HG03039 (cell line): ENCODE measurements at regions not wholly inside any gene's neighbourhood (a gene's known extent, or its start where the extent isn't known, plus 50 kb on each side); places are given as distances from the start of the nearest gene placed in this dataset.

Experiments used
- ATAC-seq: cut with Tn5 transposase; IDR thresholded peaks from one replicate; pipeline ENCODE4 v1.9.1; 2021; ENCODE audit warnings: mild to moderate bottlenecking, moderate library complexity; ENCODE audit not compliant: unreplicated experiment

- ATAC-seq: no peak
Observed at GRCh38 chr9:113695901-113696300, 180.2 kb upstream of the ZNF618 start.

DNA sequence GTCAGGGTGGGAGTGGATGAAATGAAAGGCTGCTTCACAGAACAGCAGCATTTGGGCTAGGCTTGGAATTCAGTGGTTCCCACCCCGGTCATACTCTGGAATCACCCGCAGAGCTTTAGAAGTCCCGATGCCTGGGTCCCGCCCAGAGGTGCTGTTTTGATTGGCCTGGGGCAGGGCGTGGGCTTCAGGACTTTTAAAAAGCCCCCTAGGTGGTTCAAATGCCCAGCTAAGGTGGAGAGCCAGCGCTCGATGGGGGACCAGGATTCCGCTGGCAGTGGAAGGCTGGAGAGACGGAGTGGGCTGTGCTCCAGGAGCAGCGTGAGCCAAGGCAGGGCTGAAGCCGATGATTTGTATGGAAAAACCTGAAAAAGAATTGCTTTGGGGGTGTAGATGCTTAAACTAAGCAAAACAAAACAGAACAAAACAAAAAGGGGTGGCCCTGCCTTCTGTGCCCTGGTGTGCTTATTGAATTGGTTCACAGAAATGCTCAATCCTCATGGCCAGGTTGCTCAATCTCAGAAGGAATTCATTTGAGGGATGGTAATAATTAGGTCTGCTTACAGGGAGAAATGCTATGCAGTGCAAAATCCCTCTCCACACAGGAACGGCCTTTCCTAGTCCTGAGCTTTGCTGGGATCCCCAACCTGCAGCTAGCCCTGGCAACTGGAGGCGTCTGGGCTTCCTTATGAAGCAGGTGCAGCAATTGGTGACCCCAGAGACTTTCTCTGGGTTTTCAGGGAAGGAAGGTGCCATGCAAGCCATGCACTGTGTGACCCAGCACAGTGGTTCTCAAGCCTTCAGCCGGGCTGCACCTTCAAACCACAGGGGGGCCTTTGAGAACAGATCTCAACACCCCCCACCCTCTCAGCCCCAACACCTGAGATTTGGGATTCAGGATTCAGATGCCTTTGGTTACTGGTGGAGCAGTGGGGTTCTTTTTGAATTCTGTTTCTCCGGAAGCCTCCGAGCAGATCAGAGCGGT is 174.0 kb upstream of the ZNF618 start:
- no peak for ATAC-seq

DNA sequence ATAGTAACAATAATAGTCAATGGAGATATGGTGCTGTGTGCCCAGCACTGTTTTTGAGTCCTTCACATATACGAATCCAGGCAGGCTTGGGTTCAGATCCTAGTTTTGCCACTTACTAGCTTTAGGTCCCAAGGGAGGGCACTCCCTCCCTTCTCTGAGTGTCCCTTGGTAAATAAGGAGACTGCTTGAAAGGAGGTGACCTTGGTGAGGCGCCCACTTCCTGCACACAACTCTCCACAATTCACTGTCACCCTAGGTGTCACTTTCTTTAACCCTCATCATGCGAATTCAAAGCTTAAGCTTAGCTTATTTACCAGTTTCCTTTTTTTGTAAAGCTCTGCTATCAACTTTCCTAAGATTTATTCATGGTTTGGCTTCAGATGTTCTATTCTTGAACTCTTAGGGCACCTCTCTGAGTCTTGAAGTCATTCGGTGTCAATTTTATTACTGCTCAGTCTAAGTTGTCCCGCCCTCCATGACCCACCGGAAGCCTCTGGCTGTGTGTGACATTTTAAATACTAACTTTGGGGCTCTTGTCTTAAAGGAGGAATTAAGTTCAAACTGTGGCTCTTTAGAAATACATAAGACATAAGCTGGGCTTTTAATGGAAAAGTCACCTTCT is 170.7 kb upstream of the ZNF618 start:
- no peak for ATAC-seq

- no peak for ATAC-seq
Observed at GRCh38 chr9:113705928-113706519, 170.1 kb upstream of the ZNF618 start.

DNA sequence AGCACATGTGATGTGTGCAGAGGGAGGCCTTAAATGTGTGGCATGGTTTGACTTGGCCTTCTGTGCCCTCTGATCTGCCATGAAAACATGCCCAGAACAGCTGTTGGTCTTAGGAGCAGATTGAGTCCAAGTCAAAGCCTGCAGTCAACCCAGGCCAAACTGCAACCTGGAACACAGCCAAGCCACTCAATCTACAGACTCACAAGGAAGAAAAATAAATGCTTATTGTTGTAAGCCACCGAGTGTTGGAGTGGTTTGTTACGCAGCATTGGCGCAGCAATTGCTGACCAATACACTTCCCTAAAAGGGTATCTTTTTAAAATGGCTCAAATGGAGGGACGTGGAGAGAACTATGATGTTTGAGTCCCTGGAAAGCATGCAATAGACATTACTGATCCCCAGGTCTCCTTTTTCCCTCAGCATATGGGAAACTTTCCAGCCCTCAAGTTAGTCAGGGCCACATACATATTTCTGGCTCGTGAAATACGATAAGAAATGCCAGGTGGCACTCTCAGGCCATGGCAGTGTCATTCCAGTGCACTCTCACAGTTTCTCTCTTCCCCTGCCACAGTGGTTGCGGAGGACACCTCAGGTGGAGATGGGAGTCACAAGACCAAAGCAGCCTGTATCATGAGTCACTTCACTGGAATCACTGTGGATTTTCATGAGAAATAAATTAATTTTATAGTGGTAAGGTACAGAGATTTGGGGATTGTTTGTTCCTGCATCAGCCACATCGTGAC is 168.0 kb upstream of the ZNF618 start:
- ATAC-seq: no peak

GRCh38 chr9:113708821-113709713 is 167.0 kb upstream of the ZNF618 start:
- ATAC-seq: no peak

- no peak for ATAC-seq
Observed at GRCh38 chr9:113709721-113710120, 166.4 kb upstream of the ZNF618 start.

DNA sequence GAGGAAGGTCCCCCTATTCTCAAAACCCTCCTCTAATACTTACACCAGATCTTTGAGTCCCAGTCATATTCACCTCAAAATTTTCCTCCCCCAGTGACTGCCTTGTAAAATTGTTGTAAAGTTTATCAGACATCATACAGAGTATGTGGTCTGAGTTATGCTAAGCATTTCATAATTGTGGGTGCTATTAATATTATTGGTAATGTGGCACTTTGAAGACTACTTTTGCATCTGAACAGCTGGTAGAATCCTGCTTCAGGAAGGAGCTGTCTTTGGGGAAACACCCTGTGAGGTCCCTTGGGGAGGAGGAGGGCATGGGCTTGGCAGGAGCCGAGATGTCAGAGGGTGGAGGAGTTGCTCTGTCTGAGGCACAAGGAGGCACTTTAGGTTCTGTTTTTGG is 164.9 kb upstream of the ZNF618 start:
- no peak for ATAC-seq

- ATAC-seq: no peak
Observed at GRCh38 chr9:113712053-113712452, 164.1 kb upstream of the ZNF618 start.

GRCh38 chr9:113715086-113715485 is 161.0 kb upstream of the ZNF618 start:
- ATAC-seq: no peak

DNA sequence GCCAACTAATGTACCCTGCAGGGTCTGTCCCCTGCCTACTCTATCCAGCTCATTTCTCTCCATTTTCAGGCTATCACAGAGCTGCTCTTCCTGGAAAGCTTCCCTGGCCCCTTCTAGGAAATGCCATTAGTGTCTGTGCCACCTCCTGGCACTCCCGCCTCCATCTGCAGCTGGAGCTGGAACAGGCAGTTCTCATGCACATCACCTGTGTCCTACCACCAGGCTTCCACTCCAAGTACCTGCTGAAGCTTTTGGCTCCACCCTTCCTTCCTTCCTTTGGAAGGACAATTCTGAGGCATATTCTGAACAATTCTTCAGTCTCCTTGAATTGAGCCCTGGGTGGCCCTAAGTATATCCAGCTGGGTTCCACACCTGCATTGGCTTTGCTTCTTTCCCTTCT is 156.2 kb upstream of the ZNF618 start:
- ATAC-seq: no peak

GRCh38 chr9:113720495-113720894 is 155.6 kb upstream of the ZNF618 start:
- no peak for ATAC-seq

DNA sequence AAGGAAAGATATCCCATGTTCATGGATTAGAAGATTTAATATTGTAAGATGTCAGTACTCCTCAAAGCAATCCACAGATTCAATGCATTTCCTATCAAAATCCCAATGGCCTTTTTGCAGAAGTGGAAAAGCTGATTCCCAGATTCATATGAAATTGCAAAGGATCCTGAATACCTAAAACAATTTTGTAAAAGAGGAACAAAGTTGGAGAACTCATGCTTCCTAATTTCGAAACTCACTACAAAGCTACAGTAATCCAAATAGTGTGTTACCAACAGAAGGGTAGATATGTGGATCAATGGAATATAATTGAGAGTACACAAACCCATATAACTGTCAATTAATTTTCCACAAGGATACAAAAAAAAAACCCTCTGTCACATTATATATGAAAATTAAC is 154.3 kb upstream of the ZNF618 start:
- ATAC-seq: no peak

DNA sequence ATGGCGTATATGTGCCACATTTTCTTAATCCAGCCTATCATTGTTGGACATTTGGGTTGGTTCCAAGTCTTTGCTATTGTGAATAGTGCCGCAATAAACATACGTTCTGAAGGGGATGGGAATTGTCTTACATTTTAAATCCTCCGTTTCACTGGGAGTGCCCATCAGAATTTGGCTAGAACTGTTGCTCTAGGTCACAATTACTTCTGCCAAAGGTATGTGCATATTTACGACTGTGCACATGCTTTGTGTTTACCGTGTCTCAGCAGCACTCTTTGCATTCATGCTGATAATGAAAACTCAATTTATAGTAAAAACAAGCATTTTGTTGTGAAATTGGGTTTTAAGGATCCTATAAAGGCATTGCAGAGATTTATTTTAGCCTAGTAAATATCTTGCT is 151.9 kb upstream of the ZNF618 start:
- ATAC-seq: no peak

- ATAC-seq: no peak
Observed at GRCh38 chr9:113728989-113729388, 147.1 kb upstream of the ZNF618 start.

DNA sequence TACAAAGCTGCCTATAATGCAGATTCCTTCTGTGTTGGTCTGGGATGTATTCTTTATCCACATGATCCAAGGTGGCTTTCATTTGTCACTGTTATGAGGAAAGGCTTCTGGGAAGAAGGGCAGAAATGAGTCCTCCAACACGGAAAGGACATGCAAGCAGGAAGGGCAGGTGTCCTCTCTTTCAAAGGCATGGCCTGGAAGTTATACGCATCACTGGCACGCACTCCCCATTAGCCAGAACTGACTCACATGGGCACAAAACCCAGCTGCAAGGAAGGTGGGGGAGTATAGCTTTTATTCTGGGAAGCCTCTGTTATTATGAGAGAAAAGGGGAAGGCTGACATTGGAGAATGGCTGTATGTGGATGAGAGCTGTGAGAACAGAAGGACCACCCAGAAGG is 141.3 kb upstream of the ZNF618 start:
- no peak for ATAC-seq

- ATAC-seq: no peak
Observed at GRCh38 chr9:113737517-113738271, 138.4 kb upstream of the ZNF618 start.

DNA sequence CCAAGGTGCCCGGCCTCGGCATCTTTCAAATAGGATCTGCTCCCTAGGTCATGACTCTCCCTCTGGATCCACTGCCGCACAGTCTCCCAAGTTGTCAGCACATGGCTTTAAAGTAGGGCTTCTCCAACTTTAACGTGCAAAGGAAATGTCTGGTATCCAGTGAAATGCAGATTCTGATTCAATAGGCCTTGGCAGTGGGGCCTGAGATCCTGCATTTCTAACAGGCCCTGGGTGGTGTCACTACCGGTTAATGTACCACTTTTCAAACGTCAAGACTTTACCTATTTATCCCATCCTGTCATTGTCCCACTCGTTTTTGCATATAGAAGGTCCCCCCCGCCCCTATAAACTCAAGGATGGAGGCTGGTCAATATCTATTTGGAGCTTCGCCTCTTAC is 137.6 kb upstream of the ZNF618 start:
- no peak for ATAC-seq

GRCh38 chr9:113738893-113739604 is 137.1 kb upstream of the ZNF618 start:
- no peak for ATAC-seq
